H9 (cell line): ENCODE measurements at regions not wholly inside any gene's neighbourhood (a gene's known extent, or its start where the extent isn't known, plus 50 kb on each side); places are given as distances from the start of the nearest gene placed in this dataset.

Source experiments
- DNase-seq: peaks from one replicate; pipeline ENCODE4 v3.0.0-alpha.2; 2017
- H2AFZ ChIP-seq: one replicate; pipeline ENCODE4 v1.6.1; 2013; ENCODE audit warnings: mild to moderate bottlenecking, low read length, control low read depth, moderate library complexity
- H2AK5ac ChIP-seq: 2 replicates; pipeline ENCODE4 v1.6.1; 2013; ENCODE audit warnings: low read length, control low read depth, mixed read lengths; ENCODE audit not compliant: insufficient read length
- H2BK120ac ChIP-seq: one replicate; pipeline ENCODE4 v1.6.1; 2013; ENCODE audit warnings: low read depth, mild to moderate bottlenecking, low read length, control low read depth, inconsistent platforms; ENCODE audit not compliant: poor library complexity, severe bottlenecking
- H2BK12ac ChIP-seq: 2 replicates; pipeline ENCODE4 v1.6.1; 2013; ENCODE audit warnings: low read length, control low read depth, mixed read lengths, low read depth; ENCODE audit not compliant: insufficient read length
- H2BK15ac ChIP-seq: 2 replicates; pipeline ENCODE4 v1.6.1; 2013; ENCODE audit warnings: low read depth, low read length, control low read depth
- H2BK20ac ChIP-seq: one replicate; pipeline ENCODE4 v1.6.1; 2013; ENCODE audit warnings: low read depth, mild to moderate bottlenecking, low read length, control low read depth, inconsistent platforms; ENCODE audit not compliant: poor library complexity, severe bottlenecking
- H2BK5ac ChIP-seq: 2 replicates; pipeline ENCODE4 v1.6.1; 2013; ENCODE audit warnings: low read length, control low read depth, mixed read lengths; ENCODE audit not compliant: insufficient read length
- H3K14ac ChIP-seq: 2 replicates; pipeline ENCODE4 v1.6.1; 2013; ENCODE audit warnings: low read length, control low read depth; ENCODE audit not compliant: insufficient read depth
- H3K18ac ChIP-seq: 2 replicates; pipeline ENCODE4 v1.6.1; 2013; ENCODE audit warnings: low read depth, mild to moderate bottlenecking, mixed read lengths, low read length, control low read depth; ENCODE audit not compliant: insufficient read length
- H3K23ac ChIP-seq: 2 replicates; pipeline ENCODE4 v1.6.1; 2013; ENCODE audit warnings: low read length, control low read depth, mixed read lengths, low read depth; ENCODE audit not compliant: insufficient read length
- H3K23me2 ChIP-seq: 2 replicates; pipeline ENCODE4 v1.6.1; 2013; ENCODE audit warnings: low read depth, mild to moderate bottlenecking, mixed read lengths, low read length, control low read depth; ENCODE audit not compliant: insufficient read length, poor library complexity, severe bottlenecking
- H3K27ac ChIP-seq: 2 replicates; pipeline ENCODE4 v1.5.1; 2013; ENCODE audit warnings: low read length, control low read depth, mixed read lengths, low read depth; ENCODE audit not compliant: insufficient read length
- H3K27me3 ChIP-seq: 2 replicates; pipeline ENCODE4 v1.6.1; 2013; ENCODE audit warnings: low read length, control low read depth, inconsistent platforms; ENCODE audit not compliant: insufficient read depth
- H3K4ac ChIP-seq: 2 replicates; pipeline ENCODE4 v1.6.1; 2013; ENCODE audit warnings: low read depth, mild to moderate bottlenecking, control low read depth, inconsistent platforms, low read length, moderate library complexity
- H3K4me1 ChIP-seq: 2 replicates; pipeline ENCODE4 v1.6.1; 2013; ENCODE audit warnings: low read length, control low read depth, inconsistent platforms; ENCODE audit not compliant: insufficient read depth
- H3K4me2 ChIP-seq: 2 replicates; pipeline ENCODE4 v1.6.1; 2013; ENCODE audit warnings: low read length, control low read depth, mixed read lengths; ENCODE audit not compliant: insufficient read length, insufficient read depth
- H3K56ac ChIP-seq: 2 replicates; pipeline ENCODE4 v1.6.1; 2013; ENCODE audit warnings: low read depth, mild to moderate bottlenecking, mixed read lengths, low read length, control low read depth; ENCODE audit not compliant: insufficient read length
- H3K79me1 ChIP-seq: 2 replicates; pipeline ENCODE4 v1.6.1; 2013; ENCODE audit warnings: low read depth, mild to moderate bottlenecking, moderate library complexity, low read length, control low read depth, inconsistent platforms; ENCODE audit not compliant: insufficient read depth, poor library complexity, severe bottlenecking
- H3K79me2 ChIP-seq: 2 replicates; pipeline ENCODE4 v1.6.1; 2013; ENCODE audit warnings: low read length, control low read depth, inconsistent platforms; ENCODE audit not compliant: insufficient read depth
- H3K9ac ChIP-seq: 2 replicates; pipeline ENCODE4 v1.6.1; 2013; ENCODE audit warnings: low read length, control low read depth, mixed read lengths; ENCODE audit not compliant: insufficient read length; ENCODE audit errors: extremely low read depth
- H3K9me3 ChIP-seq: one replicate; pipeline ENCODE4 v1.6.1; 2013; ENCODE audit warnings: low read depth, low read length, inconsistent platforms; ENCODE audit not compliant: control insufficient read depth
- H3T11ph ChIP-seq: one replicate; pipeline ENCODE4 v1.6.1; 2013; ENCODE audit warnings: mild to moderate bottlenecking, low read length, control low read depth, inconsistent platforms
- H4K20me1 ChIP-seq: one replicate; pipeline ENCODE4 v1.6.1; 2013; ENCODE audit not compliant: control insufficient read depth, insufficient read length, insufficient read depth
- H4K5ac ChIP-seq: 2 replicates; pipeline ENCODE4 v1.6.1; 2013; ENCODE audit warnings: low read depth, mild to moderate bottlenecking, mixed read lengths, low read length, control low read depth; ENCODE audit not compliant: insufficient read length
- H4K8ac ChIP-seq: replicated peaks from 2 replicates; pipeline ENCODE4 v1.6.1; 2013; ENCODE audit warnings: low read length, control low read depth, mixed read lengths, low read depth; ENCODE audit not compliant: insufficient read length
- H4K91ac ChIP-seq: 2 replicates; pipeline ENCODE4 v1.6.1; 2013; ENCODE audit warnings: low read depth, mild to moderate bottlenecking, moderate library complexity, mixed read lengths, low read length, control low read depth; ENCODE audit not compliant: insufficient read length
- H3K27ac Mint-ChIP-seq, 3 experiments: 2 replicates in 2 of 3; 3 replicates in 1 of 3; pipeline ENCODE4 v1.8.0; 2020 to 2021; ENCODE audit warnings: mixed read lengths in 3 of 3, mild to moderate bottlenecking in 1 of 3, moderate library complexity in 1 of 3
- H3K27me3 Mint-ChIP-seq: 2 replicates; pipeline ENCODE4 v1.8.0; 2021; ENCODE audit warnings: low read depth, mild to moderate bottlenecking, moderate library complexity, mixed read lengths
- H3K36me3 Mint-ChIP-seq, 3 experiments: 2 replicates in 2 of 3; 3 replicates in 1 of 3; pipeline ENCODE4 v1.8.0; 2020 to 2021; ENCODE audit warnings: low read depth in 3 of 3, mixed read lengths in 3 of 3; ENCODE audit not compliant: insufficient read depth in 1 of 3
- H3K4me1 Mint-ChIP-seq, 2 experiments: 2 replicates each; pipeline ENCODE4 v1.8.0; 2020; ENCODE audit warnings: mixed read lengths in 2 of 2
- H3K4me3 Mint-ChIP-seq, 2 experiments: 2 replicates in 1 of 2; 3 replicates in 1 of 2; pipeline ENCODE4 v1.8.0; 2020 to 2021; ENCODE audit warnings: mild to moderate bottlenecking in 2 of 2, mixed read lengths in 2 of 2, moderate library complexity in 1 of 2
- H3K9me3 Mint-ChIP-seq, 2 experiments: 2 replicates in 1 of 2; 3 replicates in 1 of 2; pipeline ENCODE4 v1.8.0; 2020; ENCODE audit warnings: mild to moderate bottlenecking in 2 of 2, mixed read lengths in 2 of 2, moderate library complexity in 1 of 2
- WGBS: extraction: QIAGEN DNeasy Blood & Tissue Kit; methylation state at CpG from one replicate; pipeline ENCODE4 v1.1.7; 2013; ENCODE audit warnings: missing lambda C conversion rate, low lambda C conversion rate, mixed read lengths; ENCODE audit not compliant: insufficient read length; ENCODE audit errors: extremely low coverage; 5-methylcytosine and 5-hydroxymethylcytosine counted together
- TF ChIP-seq, protein P1 (sequence below): fragments of 200-600 bp; sonication (generic); conservative IDR thresholded peaks from 3 replicates; pipeline ENCODE4 v1.8.0; 2021; ENCODE audit warnings: antibody characterized with exemption, mild to moderate bottlenecking

DNA sequence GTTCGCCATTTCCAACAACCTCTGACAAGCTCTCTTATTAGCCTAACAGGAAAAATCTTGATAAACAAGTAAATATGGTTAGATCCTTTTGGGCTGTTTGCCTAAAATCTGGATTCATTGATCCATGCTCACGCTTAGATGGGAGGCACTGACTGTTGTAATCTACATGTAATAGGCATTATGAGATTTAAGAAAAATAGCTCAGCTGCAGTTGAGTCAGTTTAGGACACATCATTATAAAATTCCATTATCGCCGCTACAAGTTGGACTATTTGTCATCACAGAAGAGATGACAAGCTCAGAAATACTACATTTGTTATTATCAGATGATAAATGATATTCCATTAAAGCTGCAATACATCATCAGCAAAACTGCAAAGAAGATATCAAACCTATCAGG is 524.0 kb downstream of the TOX3 start:
- H3K27me3 Mint-ChIP-seq: peaks cover 2% of the 10 kb centered on the region; the same call in 1 of the 2 replicates
- H3K56ac ChIP-seq: no peak overlapping the region
- H3K27ac ChIP-seq: no peak overlapping the region
- H3K14ac ChIP-seq: no peak overlapping the region
- H4K5ac ChIP-seq: no peak overlapping the region
- no peak overlapping the region for H2BK20ac ChIP-seq
- no peak overlapping the region for H2AK5ac ChIP-seq
- peaks cover 0 to 3% of the 10 kb centered on the region in 2 experiments; a peak in 3 of 5 replicates for H3K9me3 Mint-ChIP-seq
- H3K4me1 Mint-ChIP-seq: peaks cover 0 to 8% of the 10 kb centered on the region in 2 experiments; a peak in 3 of 4 replicates
- no peak overlapping the region for H2BK5ac ChIP-seq
- no peaks in the 10 kb centered on the region for H3K79me1 ChIP-seq
- DNase-seq: no peak
- H2BK12ac ChIP-seq: no peak overlapping the region
- no peak overlapping the region for H2BK120ac ChIP-seq
- H3K4me1 ChIP-seq: no peaks in the 10 kb centered on the region
- H3K4me3 Mint-ChIP-seq: no peak overlapping the region
- H3K27me3 ChIP-seq: no peaks in the 10 kb centered on the region
- H3K18ac ChIP-seq: no peak overlapping the region
- H3K4me2 ChIP-seq: no peak overlapping the region
- no peak overlapping the region for H4K91ac ChIP-seq
- no peak overlapping the region for H3T11ph ChIP-seq
- no peaks in the 10 kb centered on the region for H3K23me2 ChIP-seq
- H3K79me2 ChIP-seq: no peaks in the 10 kb centered on the region
- H3K9me3 ChIP-seq: no peaks in the 10 kb centered on the region
- no peak overlapping the region for H2BK15ac ChIP-seq
- H3K27ac Mint-ChIP-seq: no peak overlapping the region
- H3K23ac ChIP-seq: no peak overlapping the region
- H3K9ac ChIP-seq: no peak overlapping the region
- H4K8ac ChIP-seq: no peak overlapping the region
- TF ChIP-seq, protein P1, sequence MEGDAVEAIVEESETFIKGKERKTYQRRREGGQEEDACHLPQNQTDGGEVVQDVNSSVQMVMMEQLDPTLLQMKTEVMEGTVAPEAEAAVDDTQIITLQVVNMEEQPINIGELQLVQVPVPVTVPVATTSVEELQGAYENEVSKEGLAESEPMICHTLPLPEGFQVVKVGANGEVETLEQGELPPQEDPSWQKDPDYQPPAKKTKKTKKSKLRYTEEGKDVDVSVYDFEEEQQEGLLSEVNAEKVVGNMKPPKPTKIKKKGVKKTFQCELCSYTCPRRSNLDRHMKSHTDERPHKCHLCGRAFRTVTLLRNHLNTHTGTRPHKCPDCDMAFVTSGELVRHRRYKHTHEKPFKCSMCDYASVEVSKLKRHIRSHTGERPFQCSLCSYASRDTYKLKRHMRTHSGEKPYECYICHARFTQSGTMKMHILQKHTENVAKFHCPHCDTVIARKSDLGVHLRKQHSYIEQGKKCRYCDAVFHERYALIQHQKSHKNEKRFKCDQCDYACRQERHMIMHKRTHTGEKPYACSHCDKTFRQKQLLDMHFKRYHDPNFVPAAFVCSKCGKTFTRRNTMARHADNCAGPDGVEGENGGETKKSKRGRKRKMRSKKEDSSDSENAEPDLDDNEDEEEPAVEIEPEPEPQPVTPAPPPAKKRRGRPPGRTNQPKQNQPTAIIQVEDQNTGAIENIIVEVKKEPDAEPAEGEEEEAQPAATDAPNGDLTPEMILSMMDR: no peak
- WGBS: no CpG with 5 or more reads among the region's 4 CpGs
- no peaks in the 10 kb centered on the region; a peak in 1 of 7 replicates for H3K36me3 Mint-ChIP-seq
- no peak overlapping the region for H3K4ac ChIP-seq
- no peaks in the 10 kb centered on the region for H4K20me1 ChIP-seq
- H2AFZ ChIP-seq: no peak overlapping the region
